K562 (cell line): ENCODE measurements at regions not wholly inside any gene's neighbourhood (a gene's known extent, or its start where the extent isn't known, plus 50 kb on each side); places are given as distances from the start of the nearest gene placed in this dataset.

Experiments used
- ATAC-seq: fragments of 200-7000 bp; cut with Tn5 transposase; 3 replicates; pipeline ENCODE4 v1.9.1; 2020; ENCODE audit warnings: moderate library complexity
- BruUV-seq: library from RNA; stranded (reverse); fragments of 400-500 nt; replicated peaks from 2 replicates; lab custom pipeline; 2021; lab: Mats Ljungman, UMichigan
- CTCF ChIA-PET: fragments of 300-600 bp; formaldehyde crosslinking; extraction: SDS; loops from one replicate; lab custom pipeline; 2021; ENCODE audit warnings: low intra/inter-chr PET ratio; lab: Yijun Ruan, JAX
- POLR2A ChIA-PET: fragments of 300-600, 350-650 bp; sonication (Branson Sonifier 250); formaldehyde crosslinking; extraction: SDS; loops from one replicate; lab custom pipeline; 2021; ENCODE audit warnings: antibody characterized with exemption, inconsistent platforms; lab: Yijun Ruan, JAX
- DNase-seq, 4 experiments: peaks; one replicate each; pipeline versions ENCODE4 v3.0.0 to v3.0.0-alpha.2; 2011 to 2018; ENCODE audit warnings: low spot score in 3 of 4, mixed read lengths in 3 of 4; ENCODE audit errors: extremely low read depth in 1 of 4
- FAIRE-seq: peaks from 2 replicates; lab custom pipeline; 2011; peaks lifted over from hg19 to GRCh38; lab: Jason Lieb, UNC
- H2AFZ ChIP-seq: 2 replicates; pipeline ENCODE4 v1.6.0; 2011; ENCODE audit warnings: low read depth, low read length, control low read depth, inconsistent platforms
- H3K27ac ChIP-seq: fragments of 200-600 bp; 3 replicates; pipeline ENCODE4 v1.8.0; 2011; ENCODE audit warnings: low read depth, mild to moderate bottlenecking, control low read depth, inconsistent platforms, low read length, moderate library complexity, mixed read lengths; ENCODE audit errors: extremely low read depth
- H3K27me3 ChIP-seq, 2 experiments: fragments of 300-600 bp in 1 of 2; 2 replicates in 1 of 2; 3 replicates in 1 of 2; pipeline versions ENCODE4 v1.6.0 to v1.8.0; 2011; ENCODE audit warnings: inconsistent platforms in 2 of 2, low read length in 2 of 2, mild to moderate bottlenecking in 1 of 2, mixed read lengths in 1 of 2, moderate library complexity in 1 of 2; ENCODE audit not compliant: control insufficient read depth in 2 of 2, insufficient read depth in 2 of 2
- H3K36me3 ChIP-seq: fragments of 300-600 bp; 3 replicates; pipeline ENCODE4 v1.8.0; 2011; ENCODE audit warnings: mild to moderate bottlenecking, low read length, inconsistent platforms; ENCODE audit not compliant: control insufficient read depth, insufficient read depth
- H3K4me1 ChIP-seq, 2 experiments: fragments of 200-600 bp in 1 of 2; replicated peaks in 1 of 2; 2 replicates in 1 of 2; 3 replicates in 1 of 2; pipeline versions ENCODE4 v1.5.1 to v1.8.0; 2011; ENCODE audit warnings: inconsistent platforms in 2 of 2, low read length in 2 of 2, mild to moderate bottlenecking in 1 of 2, mixed read lengths in 1 of 2, moderate library complexity in 1 of 2; ENCODE audit not compliant: control insufficient read depth in 2 of 2, insufficient read depth in 2 of 2
- H3K4me2 ChIP-seq: 2 replicates; pipeline ENCODE4 v1.6.1; 2011; ENCODE audit warnings: low read length, control low read depth, inconsistent platforms, mixed read lengths; ENCODE audit not compliant: insufficient read depth
- H3K4me3 ChIP-seq: fragments of 200-600 bp; sonication (generic), shearing (Covaris generic); 2 replicates; pipeline ENCODE4 v1.5.1; 2016; ENCODE audit warnings: control low read depth, inconsistent platforms
- H3K79me2 ChIP-seq: fragments of 200-600 bp; 3 replicates; pipeline ENCODE4 v1.8.0; 2011; ENCODE audit warnings: low read length, inconsistent platforms; ENCODE audit not compliant: control insufficient read depth, insufficient read depth
- H3K9ac ChIP-seq, 2 experiments: 2 replicates each; pipeline versions ENCODE4 v1.6.0 to v1.6.1; 2011; ENCODE audit warnings: low read depth in 2 of 2, low read length in 2 of 2, control low read depth in 1 of 2, inconsistent platforms in 1 of 2, mild to moderate bottlenecking in 1 of 2, mixed read lengths in 1 of 2; ENCODE audit not compliant: insufficient read depth in 1 of 2
- H3K9me1 ChIP-seq: one replicate; pipeline ENCODE4 v1.6.0; 2011; ENCODE audit warnings: inconsistent platforms, mild to moderate bottlenecking, low read length, moderate library complexity; ENCODE audit not compliant: control insufficient read depth, insufficient read depth
- H3K9me3 ChIP-seq: replicated peaks from 2 replicates; pipeline ENCODE4 v1.5.1; 2011; ENCODE audit warnings: low read depth, low read length, inconsistent platforms; ENCODE audit not compliant: control insufficient read depth, insufficient read depth
- H4K20me1 ChIP-seq: replicated peaks from 2 replicates; pipeline ENCODE4 v1.6.1; 2011; ENCODE audit warnings: low read length, inconsistent platforms, mixed read lengths; ENCODE audit not compliant: control insufficient read depth, insufficient read depth
- FOXP4 ChIP-seq: sonication (generic); formaldehyde crosslinking; IDR thresholded peaks from 2 replicates; pipeline ENCODE4 v1.8.0; 2022; ENCODE audit warnings: mild to moderate bottlenecking, missing genetic modification reagents, borderline replicate concordance
- GTF2B ChIP-seq: IDR thresholded peaks from 2 replicates; pipeline ENCODE4 v1.6.1; 2011; ENCODE audit not compliant: insufficient read length; ENCODE audit errors: extremely low read depth
- ID3 ChIP-seq, 2 experiments: fragments of 250-450 bp in 1 of 2; fragments of 450-650 bp in 1 of 2; sonication (Bioruptor Pico) in 1 of 2; IDR thresholded peaks; 2 replicates each; pipeline versions ENCODE4 v1.6.1 to v1.8.0; 2016 to 2021; ENCODE audit warnings: mild to moderate bottlenecking in 2 of 2, moderate library complexity in 2 of 2, missing compliant biosample characterization in 1 of 2, missing genetic modification characterization in 1 of 2
- PHB ChIP-seq: fragments of 250-450 bp; sonication (Bioruptor Pico); IDR thresholded peaks from 2 replicates; pipeline ENCODE4 v1.5.0; 2021
- PYGO2 ChIP-seq: fragments of 450-650 bp; IDR thresholded peaks from 2 replicates; pipeline ENCODE4 v1.6.1; 2016; ENCODE audit warnings: mild to moderate bottlenecking, missing genetic modification characterization, moderate library complexity, missing compliant biosample characterization
- SAFB ChIP-seq: fragments of 200-400 bp; formaldehyde crosslinking; IDR thresholded peaks from 2 replicates; pipeline ENCODE4 v1.6.1; 2017; ENCODE audit warnings: low read depth, low read length, borderline replicate concordance
- SLC30A9 ChIP-seq: fragments of 250-450 bp; sonication (Bioruptor Pico); IDR thresholded peaks from 2 replicates; pipeline ENCODE4 v1.8.0; 2022; ENCODE audit warnings: mild to moderate bottlenecking, moderate library complexity
- ZNF766 ChIP-seq: fragments of 200-800 bp; sonication (Bioruptor generic); conservative IDR thresholded peaks from 2 replicates; pipeline ENCODE4 v1.6.1; 2016; ENCODE audit warnings: missing genetic modification characterization, missing compliant biosample characterization
- WGBS: fragments of 100-300 bp; shearing (Covaris generic); methylation state at CpG from one replicate; pipeline ENCODE4 v1.1.6; 2016; ENCODE audit warnings: low coverage, mixed read lengths; ENCODE audit not compliant: insufficient coverage; ENCODE audit errors: missing lambda C conversion rate; 5-methylcytosine and 5-hydroxymethylcytosine counted together
- in situ Hi-C: fragments of 300-500 bp; cut with MboI; formaldehyde crosslinking; loops from 4 replicates; pipeline ENCODE4 v1.15.0; 2018; ENCODE audit warnings: inconsistent platforms, mixed read lengths
- intact Hi-C: fragments of 100-400 bp; cut with micrococcal nuclease; formaldehyde crosslinking; loops from 2 replicates; pipeline ENCODE4 v1.14.2; 2022

GRCh38 chr7:88523645-88524044, 217.0 kb upstream of the STEAP4 start:
- ChIA-PET CTCF (no interaction called here), POLR2A (no interaction called here)
- Histone ChIP-seq H2AFZ (no peak overlapping the region), H3K36me3 (no peaks in the 10 kb centered on the region), H4K20me1 (no peaks in the 10 kb centered on the region), H3K79me2 (no peaks in the 10 kb centered on the region), H3K9ac (no peak overlapping the region), H3K4me3 (no peak overlapping the region), H3K27me3 (no peaks in the 10 kb centered on the region), H3K9me1 (no peaks in the 10 kb centered on the region), H3K27ac (no peak overlapping the region), H3K9me3 (no peaks in the 10 kb centered on the region), H3K4me1 (no peaks in the 10 kb centered on the region), H3K4me2 (no peak overlapping the region)
- BruUV-seq: no TSS peak
- intact Hi-C loops (no loop called here), in situ Hi-C loops (no loop called here)
- 2% methylated on average over 3 of the region's 3 CpGs for WGBS
- ATAC-seq (no peak), FAIRE-seq (no peak), DNase-seq (no peak)
- TF ChIP-seq FOXP4 (CRISPR knock-in tag): no peak

- no TSS peak for BruUV-seq
- in situ Hi-C loops: no loop called here
- no peak for DNase-seq
Observed at GRCh38 chr7:88522771-88523293, 216.1 kb upstream of the STEAP4 start.

More at GRCh38 chr7:88522771-88523293, 216.1 kb upstream of the STEAP4 start:
- CTCF ChIA-PET: no interaction called here
- no peaks in the 10 kb centered on the region for H3K9me3 ChIP-seq
- intact Hi-C loops: no loop called here
- no peak for FAIRE-seq
- H3K27me3 ChIP-seq: no peaks in the 10 kb centered on the region
- H2AFZ ChIP-seq: no peak overlapping the region
- H3K4me3 ChIP-seq: no peak overlapping the region
- H3K36me3 ChIP-seq: no peaks in the 10 kb centered on the region
- no peak for ATAC-seq
- no peaks in the 10 kb centered on the region for H3K79me2 ChIP-seq
- no peaks in the 10 kb centered on the region for H4K20me1 ChIP-seq
- no peak overlapping the region for H3K4me2 ChIP-seq
- POLR2A ChIA-PET: no interaction called here
- H3K9me1 ChIP-seq: no peaks in the 10 kb centered on the region
- no peaks in the 10 kb centered on the region for H3K4me1 ChIP-seq
- H3K27ac ChIP-seq: no peak overlapping the region
- WGBS: 0% methylated on average over 2 of the region's 2 CpGs
- TF ChIP-seq ID3 (CRISPR knock-in tag; IDR thresholded peaks at IDR 0.05) (no peak), ID3 (tag; IDR thresholded peaks at IDR 0.05) (no peak), PHB (CRISPR knock-in tag) (no peak), SAFB (no peak), PYGO2 (tag) (no peak), ZNF766 (CRISPR knock-in tag) (no peak), SLC30A9 (CRISPR knock-in tag) (no peak), GTF2B (no peak)
- H3K9ac ChIP-seq: no peak overlapping the region
